T47D (cell line): ENCODE measurements at regions not wholly inside any gene's neighbourhood (a gene's known extent, or its start where the extent isn't known, plus 50 kb on each side); places are given as distances from the start of the nearest gene placed in this dataset.
A peak's percentile ranks its signal among the peaks of the same experiment; 100 is the strongest.

ENCODE experiments used
- DNase-seq, 2 experiments: peaks; one replicate each; pipeline versions ENCODE4 v3.0.0 to v3.0.0-alpha.2; 2011 to 2012; ENCODE audit warnings: low read depth in 1 of 2, low spot score in 1 of 2
- JUND ChIP-seq: IDR thresholded peaks from 2 replicates; pipeline ENCODE4 v1.6.1; 2012; ENCODE audit warnings: low read depth
- in situ Hi-C: cut with HindIII; loops from 2 replicates; pipeline ENCODE4 v1.10.0; 2016; ENCODE audit warnings: low sequenced_read_pairs, low pct_unique_long_range_greater_than_20kb

DNA sequence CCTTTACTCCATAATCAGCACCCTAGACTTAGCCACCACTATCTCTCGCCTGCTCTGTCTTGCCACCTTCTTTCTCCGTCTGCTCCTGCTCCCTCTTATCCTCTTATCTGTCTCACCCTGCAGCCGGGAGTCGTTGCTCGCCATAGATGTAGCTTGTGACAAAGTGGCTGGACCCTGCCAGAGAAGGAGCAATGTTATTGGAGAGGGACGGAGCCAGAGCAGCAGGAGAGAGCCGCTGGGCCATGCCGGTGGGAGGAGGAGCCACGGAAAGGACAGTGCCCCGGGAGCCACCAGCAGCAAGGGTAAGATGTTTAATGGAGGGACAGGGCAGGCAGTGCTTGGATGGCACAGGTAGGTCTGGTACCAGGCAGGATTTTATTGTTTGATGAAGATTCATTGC is 137.3 kb downstream of the SEC61B start:
- TF ChIP-seq JUND: no peak
- DNase-seq: no peak
- in situ Hi-C loops: no loop called here

DNA sequence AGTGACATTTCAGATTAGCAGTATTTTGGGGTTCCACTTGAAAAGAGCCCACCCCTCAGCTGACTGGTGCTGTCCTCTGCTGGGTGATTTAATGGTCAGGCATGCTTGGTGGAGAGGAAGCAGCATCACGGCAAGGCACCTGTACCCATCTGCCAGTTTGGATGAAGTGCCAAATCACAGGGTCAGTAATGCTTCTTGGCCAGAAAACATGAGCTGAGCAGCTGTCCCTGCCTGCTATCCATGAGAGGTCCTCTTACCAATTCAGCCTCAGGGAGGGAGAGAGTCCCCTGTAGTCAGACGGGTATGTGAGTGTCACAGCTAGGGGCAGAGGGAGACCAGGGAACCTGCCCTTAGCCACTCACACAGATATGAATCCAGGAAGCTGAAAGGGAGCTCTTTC is 137.9 kb downstream of the SEC61B start:
- in situ Hi-C loops: no loop called here
- DNase-seq: no peak
- no peak for TF ChIP-seq JUND

DNA sequence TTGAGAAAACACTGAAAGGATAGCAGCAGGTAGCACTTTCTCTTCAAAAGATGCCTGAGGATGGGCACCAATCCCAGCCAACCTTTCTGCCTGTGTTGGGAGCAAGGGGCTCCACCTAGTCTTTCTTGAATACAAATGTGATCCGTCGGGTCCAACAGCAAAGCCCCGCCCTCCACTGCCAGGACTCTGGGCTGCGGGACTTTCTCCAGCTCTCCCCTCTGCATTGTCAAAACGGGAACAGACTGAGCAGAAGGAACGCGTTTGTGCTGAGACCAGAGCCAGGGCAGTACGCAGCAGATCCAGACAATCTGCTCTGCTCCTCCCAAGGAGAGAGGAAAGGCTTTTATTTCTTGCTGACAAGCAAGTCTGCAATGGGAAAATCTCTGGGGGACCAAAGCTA is 139.7 kb downstream of the SEC61B start:
- TF ChIP-seq JUND: no peak
- DNase-seq: no peak
- in situ Hi-C loops: no loop called here

DNA sequence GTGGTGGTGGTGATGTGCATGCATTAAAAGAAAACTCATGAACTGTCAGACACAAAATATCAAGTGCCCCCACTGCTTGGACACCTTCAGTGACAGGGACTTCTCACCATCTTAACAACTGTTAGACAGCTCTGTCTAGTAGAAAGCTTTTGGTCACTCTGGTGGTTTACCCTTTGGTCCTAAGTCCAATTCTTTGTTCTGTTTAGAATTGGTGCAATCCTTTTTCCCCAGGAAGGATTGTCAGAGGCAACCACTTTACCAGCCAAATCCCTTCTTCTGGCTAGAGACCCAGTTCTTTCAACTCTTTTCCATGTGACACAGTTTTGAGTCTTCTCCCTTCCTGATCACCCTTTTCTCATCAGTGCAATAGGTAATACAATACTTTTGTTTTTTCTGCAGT is 140.2 kb downstream of the SEC61B start:
- no peak for DNase-seq
- in situ Hi-C loops: no loop called here
- no peak for TF ChIP-seq JUND

DNA sequence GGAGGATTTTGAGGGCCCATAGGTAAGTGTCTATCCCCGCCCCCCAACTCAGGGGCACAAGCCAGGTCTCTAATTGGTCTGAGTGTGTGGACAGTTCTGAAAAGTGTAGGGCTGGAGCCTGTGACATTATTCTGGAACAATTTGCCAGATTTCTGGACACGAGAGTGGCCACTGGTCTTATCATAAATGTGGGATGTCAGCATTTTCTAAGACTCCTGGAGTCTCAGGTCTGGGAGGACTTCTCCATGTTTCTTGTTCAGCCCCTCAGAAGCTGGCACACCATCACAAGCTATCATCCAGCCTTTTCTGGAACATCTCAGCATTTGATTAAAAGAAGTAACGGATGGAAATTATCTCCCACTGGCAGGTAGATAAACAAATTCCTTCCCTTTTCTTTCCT is 141.4 kb downstream of the SEC61B start:
- in situ Hi-C loops: no loop called here
- no peak for TF ChIP-seq JUND

DNA sequence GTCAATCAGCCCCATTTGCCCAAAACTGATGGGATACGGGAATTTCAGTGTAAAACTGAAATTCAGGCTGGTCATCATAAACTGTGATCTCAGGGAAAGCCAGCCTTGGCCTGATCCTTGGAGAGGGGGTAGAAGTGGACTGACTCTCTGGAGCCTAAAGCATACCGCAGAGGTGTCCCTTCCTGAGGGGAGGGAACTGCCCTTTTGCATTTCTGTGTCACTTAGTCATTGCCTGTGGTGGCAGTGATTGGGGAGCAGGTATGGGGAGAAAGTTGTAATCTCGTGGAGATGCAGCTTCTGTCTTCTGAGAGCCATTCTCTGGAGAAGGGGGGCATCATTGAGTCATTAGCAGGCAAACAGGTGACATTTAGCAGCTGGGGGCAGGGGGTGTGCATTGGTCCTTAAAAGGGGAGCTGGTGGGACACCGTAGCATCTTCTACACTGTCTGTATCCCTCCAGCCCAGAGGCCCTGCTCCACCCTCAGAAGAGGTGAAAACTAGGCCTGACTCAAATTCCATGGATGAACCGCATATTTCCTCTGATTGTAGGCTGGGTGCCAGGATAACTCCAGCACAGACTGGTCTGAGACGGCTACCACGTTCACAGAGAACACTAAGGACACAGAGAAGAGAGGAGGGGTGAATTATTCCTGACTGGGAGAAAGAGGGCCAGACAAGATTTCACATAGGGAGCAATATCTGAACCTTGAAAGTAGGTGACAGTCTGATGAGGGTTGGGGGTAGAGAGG is 143.3 kb downstream of the SEC61B start:
- TF ChIP-seq JUND: no peak
- in situ Hi-C loops: no loop called here
- no peak for DNase-seq

More for the DNA sequence above, 141.4 kb downstream of the SEC61B start:
- DNase-seq: no peak

DNA sequence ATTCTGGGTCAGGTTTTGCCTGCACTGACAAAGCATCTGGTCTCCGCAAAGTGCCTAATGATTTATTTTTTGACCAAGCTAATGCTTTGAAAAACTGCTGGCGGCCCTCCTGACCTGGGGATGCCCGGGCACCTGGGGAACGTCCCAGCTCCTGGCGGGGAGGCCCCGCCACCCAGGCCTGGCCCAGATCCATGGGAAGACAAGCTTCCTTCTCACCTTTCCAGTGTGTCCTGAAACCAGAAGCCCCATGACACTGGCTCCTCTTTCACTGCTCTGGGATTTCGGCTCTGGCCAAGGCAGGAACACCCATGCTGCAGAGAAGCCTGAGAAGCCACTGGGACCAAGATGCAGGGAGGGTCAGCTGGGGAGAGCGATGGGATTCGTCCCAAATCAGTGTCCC is 144.1 kb downstream of the SEC61B start:
- TF ChIP-seq JUND: no peak
- in situ Hi-C loops: no loop called here

DNA sequence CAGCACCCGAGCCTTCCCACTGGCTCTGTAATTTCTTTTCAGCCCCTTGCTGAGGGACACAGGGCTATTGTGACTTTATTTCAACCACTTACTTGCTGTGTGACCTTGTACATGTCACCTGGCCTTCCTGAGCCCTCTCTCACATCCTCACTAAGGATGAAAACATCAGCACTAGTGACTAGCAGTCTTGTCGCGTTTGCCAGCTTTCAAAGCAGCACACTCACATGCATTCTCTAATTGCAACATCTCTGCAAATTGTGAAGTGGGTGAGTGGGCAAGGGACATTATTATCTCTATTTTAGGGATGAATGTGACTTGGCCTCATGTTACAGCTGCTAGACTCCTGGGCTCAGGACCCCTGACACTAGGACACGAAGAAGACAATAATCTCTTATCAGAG is 144.5 kb downstream of the SEC61B start:
- DNase-seq: no peak
- in situ Hi-C loops: no loop called here
- no peak for TF ChIP-seq JUND

More for the DNA sequence above, 144.1 kb downstream of the SEC61B start:
- no peak for DNase-seq

DNA sequence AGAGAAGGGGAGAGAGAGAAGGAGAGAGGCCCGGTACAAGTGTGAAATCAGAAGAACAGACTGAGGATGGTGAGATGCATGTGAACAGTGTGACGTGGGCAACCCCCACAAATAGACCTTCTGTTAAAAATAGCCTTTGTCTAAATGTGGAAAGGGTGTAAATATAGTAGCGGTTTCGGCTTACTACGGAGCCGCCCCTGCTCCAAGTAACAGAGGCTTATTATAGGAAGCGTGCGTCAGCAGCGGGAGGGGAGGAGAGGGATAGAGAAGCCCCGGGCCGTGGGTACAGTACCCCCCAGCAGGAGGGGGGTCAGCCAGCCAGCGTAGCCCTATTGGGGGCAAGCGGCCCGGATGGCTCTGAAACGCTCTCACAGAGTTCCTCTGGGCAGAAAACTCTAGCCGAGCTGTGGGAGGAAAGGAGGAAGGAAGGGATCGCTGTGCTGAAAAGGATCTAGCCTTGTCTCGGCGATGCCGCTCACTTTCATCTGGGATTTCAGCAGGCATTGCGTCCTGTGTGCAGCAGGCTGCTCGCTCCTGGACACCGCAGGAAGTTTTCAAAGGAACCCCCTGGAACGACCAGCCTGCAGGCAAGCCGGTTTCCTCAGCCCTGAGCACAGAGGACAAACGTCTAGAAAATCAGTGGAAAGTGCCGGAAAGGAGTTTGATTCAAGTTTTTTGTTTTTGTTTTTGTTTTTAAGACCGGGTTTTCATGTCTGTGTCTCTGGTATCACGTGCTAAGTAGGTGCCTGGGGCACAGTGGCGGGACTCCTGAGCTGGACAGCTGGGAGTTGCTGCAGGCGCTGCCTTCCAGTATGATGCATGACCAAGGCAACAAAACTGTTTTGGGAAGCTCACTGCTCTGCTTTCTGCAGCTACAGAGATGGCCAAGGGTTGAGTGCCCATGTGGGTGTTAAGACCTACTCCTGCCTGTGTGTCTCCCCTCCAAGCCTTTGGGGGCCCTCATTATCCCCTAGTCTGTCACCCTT is 146.6 kb downstream of the SEC61B start:
- DNase-seq: no peak
- in situ Hi-C loops: no loop called here
- no peak for TF ChIP-seq JUND

DNA sequence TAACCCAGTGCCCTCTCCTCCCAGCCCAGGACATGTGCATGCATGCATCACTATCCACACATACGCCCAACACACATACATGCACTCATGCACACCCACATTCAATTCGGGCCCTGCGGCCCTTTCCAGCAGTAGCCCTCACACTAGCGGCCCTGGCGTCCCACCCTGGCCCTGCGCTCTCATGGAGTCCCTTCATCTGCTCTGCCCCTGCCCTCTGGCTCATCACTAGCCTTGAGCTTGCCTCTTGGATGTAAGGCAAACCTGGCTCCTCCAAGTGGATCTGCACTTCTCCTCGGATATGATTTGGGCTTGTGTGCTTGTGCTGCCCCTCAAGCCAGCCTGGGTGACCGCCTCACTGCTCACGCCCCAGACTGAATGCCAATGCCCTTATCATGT is 147.2 kb downstream of the SEC61B start:
- TF ChIP-seq JUND: no peak
- no peak for DNase-seq
- in situ Hi-C loops: no loop called here

DNA sequence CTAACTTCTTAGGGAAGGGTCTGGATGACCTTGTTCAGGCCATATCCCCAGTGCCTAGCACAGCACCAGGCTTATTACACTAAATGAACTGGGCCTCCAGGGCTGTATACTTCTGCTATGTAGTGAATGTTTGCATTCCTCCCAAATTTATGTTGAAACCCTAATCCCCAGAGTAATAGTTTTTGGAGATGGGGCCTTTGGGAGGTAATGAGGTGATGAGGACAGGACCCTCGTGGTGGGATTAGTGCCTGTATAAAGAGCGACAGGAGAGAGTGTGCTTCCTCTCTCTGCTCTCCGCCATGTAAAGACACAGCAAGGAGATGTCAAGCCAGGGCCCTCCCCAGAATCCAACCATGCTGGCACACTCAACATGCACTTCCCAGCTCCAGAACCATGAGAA is 148.3 kb downstream of the SEC61B start:
- DNase-seq: no peak
- in situ Hi-C loops: no loop called here
- no peak for TF ChIP-seq JUND

DNA sequence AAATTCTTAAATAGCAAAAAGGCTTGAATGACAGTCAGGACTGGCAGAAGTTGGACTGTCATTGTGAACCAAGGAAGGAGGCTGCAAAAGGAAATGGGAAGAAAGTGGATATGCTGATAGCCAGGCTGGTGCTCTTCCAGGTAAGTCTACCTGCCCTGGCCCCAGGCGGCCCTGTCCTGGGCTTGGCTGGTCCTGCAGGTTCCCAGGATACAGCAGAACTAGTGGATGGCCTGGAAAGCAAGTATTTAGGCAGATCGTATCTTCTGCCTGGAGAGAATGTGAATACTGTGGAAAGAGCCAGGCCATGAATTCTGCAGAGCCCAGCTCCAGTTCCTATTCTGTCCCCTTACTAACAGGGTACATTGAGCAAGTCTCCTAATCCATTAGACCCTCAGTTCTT is 149.3 kb downstream of the SEC61B start:
- peak in 1 of 2 experiments; percentile 45 for DNase-seq
- in situ Hi-C loops: no loop called here
- TF ChIP-seq JUND: no peak

DNA sequence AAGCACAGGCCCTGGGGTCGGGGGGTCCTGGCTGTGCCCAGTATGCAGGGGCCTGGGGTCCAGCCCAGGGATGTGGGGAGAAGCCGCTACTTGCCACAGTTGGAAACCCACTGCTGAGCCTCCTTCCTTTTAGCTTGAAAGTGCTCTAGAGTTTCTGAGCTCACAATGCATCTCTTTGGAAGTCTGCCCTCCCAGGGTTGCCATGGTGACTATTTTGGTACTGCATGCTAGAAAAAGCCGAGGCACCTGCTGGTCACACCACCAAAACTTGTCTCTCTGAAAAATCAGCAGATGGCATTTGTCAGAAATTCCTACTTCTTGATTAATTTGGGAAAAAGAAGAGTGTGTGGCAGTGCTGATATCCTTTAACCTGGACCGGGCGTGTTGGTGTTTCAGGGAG is 151.8 kb downstream of the SEC61B start:
- TF ChIP-seq JUND: no peak
- DNase-seq: no peak
- in situ Hi-C loops: no loop called here
